PFSK-1 (cell line): ENCODE measurements at regions not wholly inside any gene's neighbourhood (a gene's known extent, or its start where the extent isn't known, plus 50 kb on each side); places are given as distances from the start of the nearest gene placed in this dataset.

Experiments
- POLR2AphosphoS5 ChIP-seq: IDR thresholded peaks from 2 replicates; pipeline ENCODE4 v1.6.1; 2012; ENCODE audit warnings: low read depth, mild to moderate bottlenecking, control low read depth, low read length, moderate library complexity
- TAF1 ChIP-seq: IDR thresholded peaks from 2 replicates; pipeline ENCODE4 v1.6.1; 2012; ENCODE audit warnings: low read length, control low read depth, borderline replicate concordance; ENCODE audit not compliant: insufficient read depth

DNA sequence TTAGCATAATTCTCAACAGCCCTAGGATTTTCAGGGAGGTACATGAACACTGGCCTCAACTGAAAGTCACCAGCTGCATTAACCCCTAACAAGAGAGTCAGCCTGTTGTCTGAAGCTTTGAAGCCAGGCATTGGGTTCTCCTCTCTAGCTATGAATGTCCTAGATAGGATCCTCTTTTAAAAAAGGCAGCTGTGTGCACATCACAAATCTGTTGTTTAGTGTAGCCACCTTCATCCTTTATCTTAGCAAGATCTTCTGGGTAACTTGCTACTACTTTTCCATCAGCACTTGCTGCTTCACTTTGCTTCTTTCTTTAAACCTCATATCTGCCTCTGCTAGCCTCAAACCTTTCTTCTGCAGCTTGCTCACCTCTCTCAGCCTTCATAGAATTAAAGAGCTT lies 1692.1 kb downstream of the EFNB2 start:
- TF ChIP-seq POLR2AphosphoS5 (no peak), TAF1 (no peak)
